ENCODE measurements at regions not wholly inside any gene's neighbourhood (a gene's known extent, or its start where the extent isn't known, plus 50 kb on each side); places are given as distances from the start of the nearest gene placed in this dataset.
"Not testable (repeated sequence)": the region's sequence is repeated elsewhere in the genome, so short reads cannot be mapped to it uniquely, and the experiment has no call there.

DNA sequence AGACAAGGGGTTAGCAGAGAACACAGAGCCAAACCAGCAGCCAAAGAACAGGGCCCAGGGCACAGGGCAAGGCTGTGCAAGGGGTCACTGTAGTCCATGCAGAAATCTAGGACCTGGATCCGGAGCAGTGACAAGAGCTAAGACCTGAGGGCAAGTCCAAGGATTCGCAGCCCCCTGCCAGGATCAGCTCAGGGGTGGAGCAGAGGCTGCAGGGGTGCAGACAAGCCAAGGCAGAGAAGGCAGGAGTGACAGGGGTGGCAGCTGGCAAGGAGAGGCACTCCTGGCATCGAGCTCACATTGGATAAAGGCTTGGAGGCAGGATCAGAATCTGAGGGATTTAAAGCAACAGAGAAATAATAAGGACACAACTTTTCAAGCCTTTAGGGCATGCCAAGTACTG lies 80.7 kb upstream of the NANOS1 start:
- DNase-seq (ENCODE audit: low read depth in 3 of 3), result no peak

GRCh38 chr10:118950190-118950680 lies 79.3 kb upstream of the NANOS1 start:
- no peak for DNase-seq (ENCODE audit: low read depth in 3 of 3)

- DNase-seq (ENCODE audit: low read depth in 3 of 3), result no peak
Observed at GRCh38 chr10:118950997-118951637, 78.4 kb upstream of the NANOS1 start.

- DNase-seq (ENCODE audit: low read depth in 3 of 3), result no peak
Observed at GRCh38 chr10:118952493-118953295, 76.8 kb upstream of the NANOS1 start.

DNA sequence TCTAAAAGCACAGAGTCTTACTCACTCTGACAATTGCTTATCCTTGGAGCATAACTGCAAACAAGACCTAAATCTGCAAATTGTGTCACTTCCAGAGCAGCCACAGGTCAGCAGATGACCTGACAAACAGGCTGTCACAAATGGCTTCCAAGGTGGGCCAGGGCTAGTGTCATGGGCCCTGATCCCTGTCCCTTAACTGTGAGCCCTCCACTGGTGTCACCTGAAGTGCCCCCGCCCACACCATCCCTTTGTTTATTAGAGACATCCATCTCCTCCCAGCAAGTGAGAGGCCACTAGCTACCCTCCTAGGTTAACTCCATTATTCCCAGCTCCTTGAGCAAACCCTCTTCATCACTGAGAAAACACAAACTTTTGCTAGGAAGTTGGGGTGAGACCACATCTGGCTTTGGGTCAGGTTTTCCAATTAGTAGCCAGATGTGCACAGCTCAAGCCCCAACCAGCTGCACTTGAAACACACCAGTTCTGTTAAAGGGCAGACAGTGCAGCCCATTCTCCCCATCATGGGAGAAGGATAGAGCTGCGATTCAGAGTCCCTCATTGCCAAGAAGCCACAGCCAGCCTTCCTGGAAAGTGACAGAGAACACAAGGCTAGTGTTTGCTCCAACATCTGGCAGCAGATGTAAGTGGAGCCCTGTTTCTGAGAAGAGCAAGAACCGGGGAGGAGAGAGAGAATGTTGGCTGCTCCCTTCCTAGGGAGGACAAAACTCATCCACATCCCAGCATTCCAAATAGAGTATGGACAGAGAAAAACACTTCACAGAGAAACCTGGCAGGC lies 75.7 kb upstream of the NANOS1 start:
- DNase-seq (ENCODE audit: low read depth in 3 of 3), result no peak

DNA sequence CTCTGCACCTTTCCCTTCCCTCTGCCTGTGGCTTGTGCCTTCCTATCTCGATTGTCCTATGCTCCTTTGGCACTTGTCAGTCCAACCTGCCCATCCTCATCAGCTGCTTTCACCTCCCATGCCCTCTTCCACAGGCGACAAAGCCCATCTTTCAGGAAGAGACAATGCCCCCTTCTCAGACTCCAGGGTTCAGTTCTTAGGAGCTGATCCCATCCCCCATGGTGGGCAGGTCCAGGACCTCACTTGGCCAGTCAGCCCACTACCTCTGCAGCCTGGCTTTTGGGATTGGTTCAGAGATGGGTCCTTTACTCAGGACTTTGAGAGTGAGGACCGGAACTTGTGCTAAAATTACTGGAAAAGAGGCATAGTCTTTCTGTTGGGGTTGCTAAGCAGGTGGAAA lies 74.0 kb upstream of the NANOS1 start:
- DNase-seq (ENCODE audit: low read depth in 3 of 3), result no peak

DNA sequence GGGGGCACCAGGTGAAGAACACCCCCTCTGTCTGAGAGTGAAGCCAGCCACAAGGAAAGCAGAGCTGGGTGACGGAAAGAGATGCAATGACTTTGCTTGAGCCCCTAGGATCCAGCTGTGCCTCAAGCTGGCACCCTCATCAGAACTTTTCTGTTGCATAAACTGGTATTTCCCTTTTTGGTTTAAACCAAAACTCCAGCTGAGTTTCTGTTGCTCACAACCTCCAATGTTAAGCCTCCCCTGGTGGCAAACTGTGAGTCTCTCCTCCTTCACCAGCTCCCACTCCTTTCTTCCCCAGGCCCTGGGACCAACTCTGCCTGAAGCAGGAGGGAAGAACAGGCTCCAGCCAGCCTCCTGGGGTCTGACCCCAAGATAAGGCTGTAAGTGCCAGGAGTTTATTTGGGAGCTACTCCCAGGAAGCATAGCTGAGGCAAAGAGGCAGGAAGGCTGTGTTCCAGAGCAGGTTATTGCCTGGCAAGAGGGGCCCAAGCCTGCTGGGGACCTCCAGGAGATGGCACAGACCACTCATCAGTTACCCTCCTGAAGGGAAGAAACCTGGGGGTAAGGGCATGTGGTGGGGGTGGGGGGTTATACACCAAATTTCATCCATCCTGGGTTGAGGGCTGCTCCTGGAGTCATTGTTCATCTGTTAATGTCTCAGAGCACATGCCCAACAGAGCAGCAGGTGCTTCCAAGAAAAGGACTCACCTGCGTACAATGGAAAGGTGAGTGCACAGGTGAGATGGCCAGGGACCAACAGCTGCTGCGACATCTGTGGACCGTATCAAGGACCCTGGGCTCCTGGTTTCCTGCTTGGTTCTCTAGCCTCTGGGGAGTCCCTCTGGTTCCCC lies 73.3 kb upstream of the NANOS1 start:
- DNase-seq (ENCODE audit: low read depth in 3 of 3), result no peak

GRCh38 chr10:118956802-118957442 lies 72.6 kb upstream of the NANOS1 start:
- no peak for DNase-seq (ENCODE audit: low read depth in 3 of 3)

- no peak for DNase-seq (ENCODE audit: low read depth in 3 of 3)
Observed at GRCh38 chr10:118957443-118957825, 72.1 kb upstream of the NANOS1 start.

DNA sequence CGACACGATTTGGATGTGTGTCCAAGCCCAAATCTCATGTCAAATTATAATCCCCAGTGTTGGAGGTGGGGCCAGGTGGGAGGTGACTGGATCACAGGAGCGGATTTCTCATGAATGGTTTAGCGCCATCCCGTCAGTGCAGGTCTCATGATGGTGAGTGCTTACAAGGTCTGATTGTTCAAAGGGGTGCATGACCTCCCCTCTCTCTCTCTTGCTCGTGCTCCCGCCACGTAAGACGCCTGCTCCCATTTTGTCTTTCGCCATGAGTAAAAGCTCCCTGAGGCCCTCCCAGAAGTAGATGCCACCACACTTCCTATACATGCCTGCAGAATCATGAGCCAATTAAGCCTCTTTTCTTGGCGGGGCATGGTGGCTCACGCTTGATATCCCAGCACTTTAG lies 71.5 kb upstream of the NANOS1 start:
- DNase-seq (ENCODE audit: low read depth in 3 of 3), result no peak

DNA sequence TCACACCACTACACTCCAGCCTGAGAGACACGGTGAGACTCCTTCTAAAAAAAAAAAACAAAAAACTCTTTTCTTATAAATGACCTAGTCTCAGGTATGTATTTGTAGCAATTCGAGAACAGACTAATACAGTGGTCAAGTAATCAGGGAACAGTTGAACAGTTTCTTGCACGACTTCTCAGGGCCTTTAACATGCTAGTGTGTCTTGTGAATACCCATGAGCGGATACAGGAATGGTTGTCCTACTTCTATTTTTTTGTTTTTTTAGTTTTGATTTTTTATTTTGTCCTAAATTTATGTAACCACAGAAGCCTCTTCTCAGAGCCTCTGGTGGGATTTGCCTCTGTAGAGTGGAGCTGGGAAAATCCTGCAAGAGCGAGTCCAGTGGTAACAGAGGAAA lies 71.0 kb upstream of the NANOS1 start:
- DNase-seq (ENCODE audit: low read depth in 3 of 3), result no peak

DNA sequence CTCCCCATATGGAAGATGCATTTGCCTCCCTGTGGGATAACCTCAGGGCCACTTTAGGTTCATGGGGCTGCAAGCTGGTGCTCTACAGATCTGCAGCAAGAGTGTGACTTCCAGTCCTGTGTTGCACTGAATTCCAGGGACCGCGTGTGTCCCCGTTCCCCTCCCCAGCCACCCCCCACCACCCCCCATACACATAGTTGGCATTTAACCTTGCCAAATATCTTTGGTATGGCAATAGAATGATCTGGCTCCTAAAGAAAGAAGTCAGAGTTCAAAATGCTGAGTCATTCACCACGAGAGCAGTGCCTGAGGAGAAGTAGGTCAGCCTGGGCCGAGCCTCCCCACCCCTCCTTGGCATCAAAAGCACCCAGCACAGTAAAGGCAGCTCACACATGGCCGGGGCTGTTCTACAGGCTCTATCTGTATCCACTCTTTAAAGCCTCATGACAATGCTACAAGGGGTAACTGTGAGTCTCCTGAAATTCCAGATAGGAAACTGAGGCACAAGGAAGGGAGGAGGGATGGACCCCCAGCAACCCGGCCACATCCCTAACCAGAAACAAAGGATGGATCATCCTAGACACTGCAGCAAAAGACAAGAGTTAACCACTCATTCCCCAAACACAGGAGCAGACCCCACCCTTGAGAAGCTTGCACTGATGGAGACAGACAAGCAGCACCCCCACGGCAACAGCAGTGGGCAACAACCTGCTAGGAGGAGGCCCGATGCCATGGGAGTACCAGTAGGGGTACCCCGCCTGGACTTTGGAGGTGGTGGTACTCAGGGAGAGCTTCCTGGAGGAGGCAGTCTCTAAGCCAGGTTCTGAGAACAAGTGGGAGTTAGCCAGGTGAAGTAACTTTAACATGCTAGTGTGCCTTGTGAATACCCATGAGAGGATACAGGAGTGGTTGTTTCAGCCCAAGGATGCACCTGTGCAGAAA lies 70.3 kb upstream of the NANOS1 start:
- DNase-seq (ENCODE audit: low read depth in 3 of 3), result no peak

- no peak for DNase-seq (ENCODE audit: low read depth in 3 of 3)
Observed at GRCh38 chr10:118960157-118961090, 69.1 kb upstream of the NANOS1 start.

GRCh38 chr10:118961436-118961835 lies 68.1 kb upstream of the NANOS1 start:
- no peak for DNase-seq (ENCODE audit: low read depth in 3 of 3)

DNA sequence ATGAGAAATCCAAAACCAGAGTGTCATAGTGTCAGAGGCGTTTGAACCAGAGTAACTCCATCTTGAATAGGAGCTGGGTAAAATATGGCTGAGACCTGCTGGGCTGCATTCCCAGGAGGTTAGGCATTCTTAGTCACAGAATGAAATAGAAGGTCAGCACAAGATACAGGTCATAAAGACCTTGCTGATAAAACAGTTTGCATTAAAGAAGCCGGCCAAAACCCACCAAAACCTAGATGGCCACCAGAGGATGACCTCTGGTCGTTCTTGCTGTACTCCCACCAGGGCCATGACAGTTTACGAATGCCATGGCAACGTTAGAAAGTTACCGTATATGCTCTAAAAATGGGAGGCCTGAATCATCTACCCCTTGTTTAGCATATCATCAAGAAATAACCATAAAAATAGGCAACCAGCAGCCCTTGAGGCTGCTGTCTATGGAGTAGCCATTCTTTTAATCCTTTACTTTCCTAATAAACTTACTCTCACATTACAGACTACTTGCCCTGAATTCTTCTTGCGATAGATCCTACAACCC lies 67.1 kb upstream of the NANOS1 start:
- DNase-seq (ENCODE audit: low read depth in 3 of 3), result not testable (repeated sequence)

DNA sequence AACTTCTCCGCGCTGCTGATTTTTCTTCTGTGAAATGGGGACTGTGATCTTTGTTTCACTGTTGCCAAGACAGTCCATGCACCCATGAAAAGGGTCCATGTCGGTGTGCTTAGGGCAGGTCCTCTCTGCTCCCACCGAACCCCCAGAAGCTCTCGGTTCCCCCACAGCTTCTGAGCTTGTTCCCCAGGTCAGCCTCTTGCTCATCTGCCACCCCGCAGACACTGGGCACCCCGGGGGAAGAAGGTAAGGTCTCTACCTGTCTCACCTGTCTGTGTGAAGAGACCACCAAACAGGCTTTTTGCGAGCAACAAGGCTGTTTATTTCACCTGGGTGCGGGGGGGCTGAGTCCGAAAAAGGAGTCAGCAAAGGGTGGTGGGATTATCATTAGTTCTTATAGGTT lies 66.2 kb upstream of the NANOS1 start:
- no peak for DNase-seq (ENCODE audit: low read depth in 3 of 3)

- no peak for DNase-seq (ENCODE audit: low read depth in 3 of 3)
Observed at GRCh38 chr10:118963933-118964332, 65.6 kb upstream of the NANOS1 start.

- DNase-seq (ENCODE audit: low read depth in 3 of 3), result not testable (repeated sequence)
Observed at GRCh38 chr10:118964476-118964875, 65.0 kb upstream of the NANOS1 start.

DNA sequence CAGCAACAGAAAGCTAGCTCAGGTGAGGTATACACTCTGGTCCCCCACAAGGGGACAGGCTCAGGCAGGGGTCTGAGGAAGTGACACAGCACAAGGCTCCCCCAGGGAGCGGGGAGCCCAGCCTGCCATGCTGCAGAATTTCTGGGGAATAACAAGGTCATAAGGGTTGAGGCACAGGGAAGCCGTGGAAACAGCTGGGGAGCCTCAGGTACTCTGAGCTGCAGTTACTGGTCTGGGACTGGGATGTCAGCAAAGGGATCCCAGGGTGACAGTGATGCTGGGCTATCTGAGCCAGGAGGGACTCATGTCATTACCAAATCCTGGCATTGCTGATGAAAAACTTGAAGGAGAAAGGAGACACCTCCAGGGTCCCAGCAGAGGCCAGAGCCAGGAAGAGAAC lies 64.4 kb upstream of the NANOS1 start:
- no peak for DNase-seq (ENCODE audit: low read depth in 3 of 3)
